ENCODE measurements at regions not wholly inside any gene's neighbourhood (a gene's known extent, or its start where the extent isn't known, plus 50 kb on each side); places are given as distances from the start of the nearest gene placed in this dataset.
"Not testable (repeated sequence)": the region's sequence is repeated elsewhere in the genome, so short reads cannot be mapped to it uniquely, and the experiment has no call there.

DNA sequence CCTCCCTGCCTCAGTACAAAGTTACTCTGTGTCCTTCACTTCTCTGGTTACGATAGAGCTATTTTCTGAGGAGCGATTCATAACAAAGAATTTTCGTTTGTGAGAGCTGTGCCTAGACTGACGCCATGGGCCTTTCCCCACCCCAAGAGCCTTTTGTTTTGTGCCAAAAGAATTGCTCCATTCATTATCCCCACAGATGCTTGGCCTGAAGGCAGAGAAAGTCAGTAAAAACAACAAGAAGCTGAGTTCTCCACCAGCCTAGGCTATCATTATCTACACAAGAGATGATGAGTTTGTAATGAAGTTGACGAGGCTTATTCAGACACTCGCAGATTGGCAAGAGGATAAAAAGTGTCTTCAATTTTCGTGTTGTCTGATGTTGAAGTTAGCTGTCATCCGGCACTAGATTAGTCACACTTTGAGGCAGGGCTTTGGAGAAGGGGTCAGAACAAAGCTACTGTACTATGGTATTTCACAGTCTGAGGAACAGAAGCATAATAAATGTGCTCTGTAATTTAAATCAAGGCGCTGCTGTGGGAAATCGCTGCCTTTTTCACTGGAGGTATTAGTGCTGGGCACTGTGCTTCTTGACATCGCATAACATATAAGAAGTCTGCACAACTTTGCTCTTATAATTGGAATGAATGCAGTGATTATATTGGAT is 278.4 kb upstream of the FIGN start:
- DNase-seq, result peak; percentile 71

DNA sequence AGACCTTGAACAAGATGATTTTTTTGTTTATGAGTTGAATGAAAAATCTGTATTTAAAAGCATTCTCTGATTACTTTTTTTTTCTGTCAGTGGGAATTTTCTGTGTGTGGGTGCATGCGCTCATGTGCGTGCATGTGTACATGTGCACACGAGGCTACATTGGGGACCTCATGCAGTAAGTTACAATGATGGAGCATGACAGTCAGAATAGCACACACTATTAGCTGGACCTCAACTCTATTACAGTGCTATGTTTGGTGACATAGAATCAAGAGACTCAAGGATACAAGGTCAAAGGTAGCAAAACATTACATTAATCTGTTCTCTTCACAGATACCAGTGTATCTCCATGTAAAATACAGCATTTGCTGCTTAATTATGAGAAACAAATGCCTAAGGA is 276.8 kb upstream of the FIGN start:
- peak; percentile 22 for DNase-seq

DNA sequence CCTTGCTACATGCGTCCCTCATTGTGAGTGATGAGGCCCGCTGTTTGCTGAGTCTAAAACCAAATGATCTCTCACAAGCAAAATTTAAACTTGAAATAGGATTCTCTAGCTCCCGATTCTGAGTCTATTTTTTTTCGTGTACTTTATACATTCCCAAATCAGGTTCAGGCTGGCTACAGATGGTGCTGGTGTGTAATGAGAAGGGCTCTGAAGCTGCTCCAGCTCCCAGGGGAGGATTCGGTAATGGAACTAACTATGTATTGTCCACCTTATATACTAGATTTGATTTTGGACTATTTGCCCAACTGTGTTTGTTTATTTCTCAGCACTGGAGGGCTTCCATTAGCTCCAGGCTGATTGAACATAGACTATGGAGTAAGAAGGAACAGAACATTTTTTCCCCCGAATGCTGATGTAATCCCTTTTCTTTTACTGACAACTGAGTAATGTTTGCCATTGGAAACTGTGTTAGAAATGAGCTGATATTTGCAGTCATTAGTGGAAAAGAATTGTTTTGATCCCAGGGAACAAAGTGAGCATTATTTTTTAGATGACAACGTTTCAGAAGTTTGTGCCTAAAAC is 274.0 kb upstream of the FIGN start:
- peak; percentile 12 for DNase-seq

DNA sequence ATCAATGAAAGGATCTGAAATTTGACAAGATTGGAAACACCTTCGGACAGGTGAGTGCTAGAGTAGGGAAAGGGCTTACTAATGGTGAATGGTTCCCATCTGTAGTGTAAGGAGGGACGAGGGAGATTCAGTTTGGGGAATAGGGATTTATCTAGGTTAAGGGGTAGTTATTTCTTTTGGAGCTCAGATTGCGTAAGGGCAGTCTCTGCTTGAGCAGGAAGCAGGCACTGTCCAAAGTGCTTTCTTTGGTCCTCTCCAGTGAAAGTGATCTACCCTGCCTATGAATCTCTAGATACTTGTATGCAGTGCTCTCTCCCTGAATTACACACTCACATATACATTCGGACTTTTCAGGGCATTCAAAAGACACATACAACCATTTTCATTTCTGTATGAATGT is 272.9 kb upstream of the FIGN start:
- DNase-seq, result no peak

DNA sequence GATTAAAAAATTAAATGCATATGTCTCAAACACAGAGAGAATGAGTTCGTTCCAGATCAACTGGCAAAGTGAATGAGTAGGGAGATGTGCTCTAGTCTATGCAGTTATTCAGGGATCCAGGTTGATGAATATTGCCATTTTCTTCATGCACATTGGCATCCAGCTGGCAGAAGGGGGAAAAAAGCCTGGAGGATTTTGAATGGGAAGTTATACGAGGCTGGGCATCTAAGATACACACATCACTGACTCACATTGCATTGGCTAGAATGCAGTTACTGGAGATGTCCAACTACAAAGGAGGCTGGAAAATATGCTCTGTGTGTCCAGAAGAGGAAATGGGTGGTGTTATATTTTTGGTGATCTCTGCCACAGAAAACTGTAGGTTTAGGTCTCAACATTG is 270.9 kb upstream of the FIGN start:
- no peak for DNase-seq

DNA sequence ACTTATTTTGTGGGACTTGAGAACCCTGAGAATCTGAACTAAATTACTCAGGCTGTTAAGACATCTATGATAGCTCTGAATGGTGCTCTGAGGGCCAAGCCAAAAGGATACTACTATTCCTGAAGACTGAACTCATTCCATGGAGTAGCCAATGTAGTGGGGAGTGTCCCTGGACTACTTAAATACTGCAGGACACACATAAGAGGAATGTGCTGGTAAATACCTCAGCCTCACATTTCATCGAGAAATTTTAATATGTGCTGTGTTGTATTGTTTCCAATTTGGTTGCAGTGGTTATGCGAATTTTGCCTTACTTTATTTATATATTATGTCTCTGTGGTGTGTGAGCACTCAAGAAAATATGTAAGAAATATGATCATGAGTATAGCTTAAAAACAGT is 264.4 kb upstream of the FIGN start:
- no peak for DNase-seq

DNA sequence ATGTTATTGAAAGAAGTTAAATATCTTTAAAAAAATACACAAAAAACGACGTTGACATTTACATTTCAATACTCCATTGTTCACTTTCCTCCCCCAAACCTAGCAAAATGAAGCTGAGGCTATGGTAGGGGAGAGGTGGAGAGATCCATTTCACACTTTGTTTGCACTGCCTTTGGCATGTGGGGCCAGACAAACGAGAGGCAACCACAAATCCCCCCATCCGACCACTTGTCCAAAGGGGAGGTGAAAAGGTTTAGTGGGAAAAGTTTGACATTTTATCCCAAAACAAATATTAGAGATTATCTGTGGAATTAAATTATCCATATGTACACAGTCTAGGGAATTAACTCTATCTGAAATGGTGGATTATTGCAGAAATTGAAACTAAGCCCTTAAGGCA is 261.7 kb upstream of the FIGN start:
- DNase-seq, result no peak

DNA sequence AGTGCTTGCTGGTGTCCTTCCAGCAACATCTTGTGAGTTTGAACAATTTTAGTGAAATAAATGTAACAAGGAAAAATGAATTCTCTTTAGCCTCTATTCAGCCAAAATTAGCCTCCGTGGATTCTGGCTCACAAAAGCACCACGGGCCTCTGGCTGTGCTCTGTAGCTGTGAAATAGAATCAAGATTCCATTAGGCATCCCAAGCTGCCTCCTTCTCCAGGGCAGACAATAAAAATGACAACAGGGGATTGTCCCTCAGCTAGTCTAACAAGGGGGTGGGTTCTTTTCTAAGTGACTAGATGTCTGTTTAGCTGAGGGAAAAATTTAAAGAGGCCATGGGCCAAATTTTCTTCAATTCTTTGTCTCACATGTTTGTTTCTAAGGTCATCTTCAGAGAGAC is 254.7 kb upstream of the FIGN start:
- peak; percentile 43 for DNase-seq

DNA sequence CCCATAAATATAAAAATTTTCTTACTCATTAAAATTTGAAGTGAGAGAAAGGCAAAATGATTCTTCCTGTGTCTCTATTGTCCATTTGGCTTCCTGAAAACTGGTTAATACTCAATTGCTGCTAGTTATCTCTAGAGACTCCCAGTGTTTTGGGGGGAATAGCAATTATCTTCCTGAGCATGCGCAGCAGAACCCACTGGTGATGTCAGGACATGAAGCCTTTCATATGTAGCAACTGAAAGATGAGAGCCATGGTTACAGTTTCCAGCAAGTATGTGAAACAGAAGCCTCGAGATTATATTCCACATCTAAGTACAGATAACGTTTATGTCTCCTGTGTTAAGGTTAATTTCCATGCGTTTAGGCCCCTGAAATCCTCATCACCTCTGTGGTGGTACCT is 254.3 kb upstream of the FIGN start:
- no peak for DNase-seq

DNA sequence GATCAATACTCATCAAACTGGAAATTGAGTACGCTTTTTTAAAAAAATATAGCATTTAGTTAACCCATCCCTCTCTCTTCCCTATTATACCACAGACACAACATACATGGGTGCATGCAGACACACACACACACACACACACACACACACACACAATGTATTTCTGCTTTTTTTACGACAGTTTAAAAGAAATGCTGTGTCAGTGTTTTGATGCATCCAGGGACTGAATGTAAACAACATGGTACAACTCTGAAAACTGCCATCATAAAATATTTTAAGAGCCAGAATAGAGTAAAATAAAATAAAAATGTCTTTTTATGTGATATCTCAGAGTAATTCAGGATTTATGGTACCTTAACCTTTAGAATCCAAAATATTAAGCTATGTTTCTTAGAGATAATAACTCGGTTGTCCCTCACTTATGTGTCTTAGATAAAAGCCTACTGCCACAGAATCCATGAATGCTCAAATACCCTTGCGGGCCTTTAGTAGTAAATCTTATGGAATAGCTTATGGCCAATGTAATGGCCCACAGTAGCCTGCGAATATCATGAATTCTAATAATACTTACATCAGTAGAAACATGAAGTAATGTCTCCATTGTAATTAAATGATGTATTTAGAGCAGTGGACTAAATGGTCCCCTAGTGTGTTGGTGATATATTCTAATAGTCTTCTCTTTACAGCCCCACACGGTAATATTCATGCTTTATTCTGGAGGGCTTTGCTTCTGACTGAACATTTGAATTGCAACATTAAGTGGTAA is 251.6 kb upstream of the FIGN start:
- DNase-seq, result no peak

DNA sequence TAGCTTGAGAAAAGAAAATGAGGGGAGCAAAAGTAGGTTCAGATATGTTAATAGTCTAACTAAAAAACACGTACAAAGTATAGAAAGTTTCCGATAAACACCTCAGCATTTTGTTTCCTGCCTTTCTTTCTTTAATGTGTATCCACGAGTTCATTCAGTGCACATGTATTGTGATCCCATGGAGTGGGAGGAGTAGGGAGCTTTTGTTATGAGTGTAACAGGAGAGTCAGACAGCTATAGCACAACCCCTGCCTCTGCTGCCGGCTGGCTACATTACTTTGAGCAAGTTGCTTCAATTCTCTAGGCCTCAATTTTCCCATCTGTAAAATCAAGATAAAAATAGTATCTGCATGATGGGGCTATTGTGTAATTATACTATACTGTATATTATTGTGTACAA is 249.2 kb upstream of the FIGN start:
- DNase-seq, result no peak

DNA sequence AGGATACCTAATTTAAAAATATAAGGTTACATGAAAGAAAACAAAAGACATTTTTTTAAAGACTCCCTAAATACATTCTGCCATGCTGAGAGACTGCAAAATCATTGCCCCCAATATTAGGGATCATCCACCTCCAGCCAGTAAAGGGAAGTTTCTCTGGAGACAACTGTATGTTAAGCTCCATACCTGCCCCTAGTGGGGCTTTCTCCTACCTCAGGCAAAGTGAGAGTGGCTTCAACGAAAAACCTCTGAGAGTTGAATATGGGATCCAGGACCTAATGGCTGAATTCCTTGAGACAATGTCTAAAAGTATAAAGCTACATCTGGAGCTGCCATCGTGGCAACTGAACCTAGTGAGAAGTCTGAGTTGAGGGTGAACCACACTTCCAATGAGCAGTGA is 248.1 kb upstream of the FIGN start:
- no peak for DNase-seq

DNA sequence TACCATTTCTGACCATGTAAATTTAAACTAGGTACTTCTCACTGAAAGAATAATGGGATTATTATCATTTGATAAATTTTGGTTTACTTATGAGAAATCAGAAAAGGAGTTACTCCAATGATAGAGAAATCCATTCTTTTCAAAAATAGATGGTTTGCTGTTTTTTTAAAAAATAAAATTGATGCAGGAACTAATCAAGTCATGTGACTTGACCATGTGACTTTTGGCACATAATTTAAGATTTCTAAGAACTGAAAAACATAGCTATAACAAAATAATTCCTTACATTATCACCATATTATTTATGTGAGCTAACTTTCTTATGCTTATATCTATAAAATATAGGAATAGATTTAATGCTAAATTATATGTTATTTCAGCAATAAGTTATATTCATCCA is 247.1 kb upstream of the FIGN start:
- DNase-seq, result no peak

DNA sequence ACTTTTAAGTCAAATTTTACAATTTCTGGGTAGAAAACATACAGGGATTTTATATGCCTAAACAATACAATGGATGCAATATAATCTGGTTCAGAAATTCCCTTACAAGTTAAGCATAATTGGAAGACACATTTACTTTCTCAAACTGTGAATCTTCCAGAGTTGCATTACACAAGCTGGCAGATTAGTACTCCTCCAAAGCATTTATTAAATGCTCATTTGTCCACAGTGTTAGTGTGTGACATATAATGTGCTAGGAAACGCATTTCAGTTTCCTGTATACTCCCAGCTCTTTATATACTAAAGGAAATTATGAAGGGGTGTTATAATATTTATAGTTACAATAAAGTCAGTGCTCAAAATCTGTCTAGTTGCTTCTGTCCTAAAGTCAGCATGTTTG is 239.0 kb upstream of the FIGN start:
- DNase-seq, result no peak

DNA sequence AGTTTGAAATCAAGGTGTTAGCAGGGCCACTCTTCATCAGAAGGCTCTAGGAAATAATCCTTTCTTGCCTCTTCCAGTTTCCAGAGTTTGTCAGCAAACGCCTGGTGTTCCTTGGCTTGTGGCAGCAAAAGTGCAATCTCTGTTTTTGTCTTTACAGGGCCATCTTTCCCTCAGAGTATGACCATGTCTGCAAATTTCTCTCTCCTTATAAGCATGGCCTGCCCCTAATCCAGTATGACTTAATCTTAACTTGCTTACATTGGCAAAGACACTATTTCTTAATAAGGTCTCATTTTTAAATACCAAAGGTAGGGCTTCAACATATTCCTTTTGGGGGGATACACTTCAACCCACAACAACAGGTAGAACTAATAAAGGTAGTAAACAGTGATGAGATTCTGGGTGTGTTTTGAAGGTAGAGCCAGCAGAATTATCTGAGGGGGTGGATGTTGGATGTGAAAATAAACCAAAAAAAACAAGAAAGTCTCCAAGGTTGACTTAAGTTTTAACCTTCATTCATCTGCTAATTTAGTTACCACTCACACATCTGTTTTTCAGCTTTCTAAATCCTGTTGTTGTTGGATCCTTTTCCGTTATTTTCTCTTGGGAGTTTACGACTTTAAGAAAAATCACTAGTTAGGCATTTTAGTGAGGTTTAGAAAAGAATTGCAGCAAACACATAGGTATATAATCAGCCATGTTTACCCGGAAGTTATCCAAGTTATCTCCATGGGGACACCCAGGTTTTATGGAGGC is 234.4 kb upstream of the FIGN start:
- DNase-seq, result no peak

DNA sequence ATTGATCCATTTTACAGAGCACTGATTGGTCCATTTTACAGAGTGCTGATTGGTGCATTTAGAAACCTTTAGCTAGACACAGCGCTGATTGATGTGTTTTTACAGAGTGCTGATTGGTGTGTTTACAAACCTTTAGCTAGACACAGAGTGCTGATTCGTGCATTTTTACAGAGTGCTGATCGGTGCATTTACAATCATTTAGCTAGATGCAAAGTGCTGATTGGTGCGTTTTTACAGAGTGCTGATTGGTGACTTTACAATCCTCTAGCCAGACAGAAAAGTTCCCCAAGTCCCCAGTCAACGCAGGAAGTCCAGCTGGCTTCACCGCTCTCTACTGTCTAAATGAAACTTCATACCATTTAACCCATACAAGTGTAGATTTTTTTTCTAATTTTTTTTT is 228.5 kb upstream of the FIGN start:
- not testable (repeated sequence) for DNase-seq

DNA sequence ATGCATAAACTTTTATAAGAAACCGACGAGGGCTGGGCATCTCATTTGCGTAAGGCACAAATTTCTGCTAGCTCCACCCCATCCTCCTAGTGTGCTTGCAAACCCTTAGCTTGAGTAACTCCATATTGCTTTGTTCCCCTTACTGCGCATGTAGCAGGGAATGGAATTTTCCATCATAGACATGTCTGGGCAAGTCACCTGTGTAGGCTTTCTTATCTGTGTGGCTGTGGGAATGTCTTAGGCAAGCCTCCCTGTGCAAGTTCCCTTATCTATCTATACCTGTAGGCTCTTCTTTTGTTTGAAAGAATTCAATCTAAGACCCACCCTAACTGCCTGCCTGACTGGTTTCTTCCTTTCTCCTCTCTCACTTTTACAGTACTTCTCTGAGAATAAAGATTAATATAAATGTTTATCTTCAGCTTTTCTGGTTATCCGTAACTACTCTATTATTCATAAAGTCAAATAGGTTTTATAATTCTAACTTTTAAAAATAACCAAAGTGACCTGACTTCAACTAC is 217.6 kb upstream of the FIGN start:
- DNase-seq, result no peak

DNA sequence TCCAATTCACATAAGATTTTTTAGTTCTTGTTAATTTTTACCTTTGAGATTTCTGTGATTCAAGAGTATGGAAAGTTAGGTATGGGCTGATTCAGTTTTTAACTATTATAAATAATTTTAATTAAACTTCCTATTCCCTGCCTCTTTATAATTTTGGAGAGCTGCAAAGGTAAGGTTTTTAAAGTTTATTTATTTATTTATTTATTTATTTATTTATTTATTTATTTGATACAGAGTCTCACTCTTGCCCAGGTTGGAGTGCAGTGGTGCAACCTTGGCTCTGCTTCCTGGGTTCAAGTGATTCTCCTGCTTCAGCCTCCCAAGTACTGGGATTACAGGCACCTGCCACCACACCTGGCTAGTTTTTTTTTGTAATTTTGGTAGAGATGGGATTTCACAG is 215.5 kb upstream of the FIGN start:
- no peak for DNase-seq

DNA sequence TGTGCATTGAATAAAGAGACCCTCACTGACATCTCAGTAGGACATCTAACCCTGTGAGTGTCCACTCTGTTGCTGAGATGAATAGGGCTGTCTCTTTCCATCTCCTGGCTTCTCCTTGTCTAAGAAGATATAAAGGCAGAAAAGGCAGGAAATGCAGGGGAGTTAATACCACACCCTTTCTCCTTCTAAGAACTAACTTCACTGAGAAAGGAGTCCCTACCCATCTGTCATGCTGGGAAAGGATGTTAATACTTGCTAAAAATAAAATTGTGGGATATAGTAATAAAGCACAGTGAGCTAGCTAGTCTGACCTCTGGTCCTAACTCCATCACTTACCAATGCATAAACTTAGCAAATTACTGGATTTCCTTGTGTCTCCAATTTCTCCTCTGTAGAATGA is 213.9 kb upstream of the FIGN start:
- no peak for DNase-seq

DNA sequence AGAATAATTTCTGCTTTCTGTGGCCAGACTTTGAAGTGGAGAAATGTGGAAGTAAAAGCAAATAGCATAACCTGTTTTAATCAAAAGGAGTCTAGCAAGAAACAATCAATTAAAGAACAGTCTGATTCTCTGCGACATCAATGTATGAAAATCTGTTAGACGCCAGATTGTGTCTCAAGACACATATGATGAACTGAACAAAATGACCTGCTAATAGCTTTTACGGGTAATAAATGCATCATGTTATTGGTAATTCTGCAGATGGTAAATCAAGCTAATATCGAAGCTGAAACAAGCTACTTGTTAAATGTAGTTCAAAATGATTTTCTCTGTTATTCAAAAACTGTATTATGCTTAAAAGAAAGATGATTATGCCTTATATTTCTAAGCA is 208.5 kb upstream of the FIGN start:
- no peak for DNase-seq

DNA sequence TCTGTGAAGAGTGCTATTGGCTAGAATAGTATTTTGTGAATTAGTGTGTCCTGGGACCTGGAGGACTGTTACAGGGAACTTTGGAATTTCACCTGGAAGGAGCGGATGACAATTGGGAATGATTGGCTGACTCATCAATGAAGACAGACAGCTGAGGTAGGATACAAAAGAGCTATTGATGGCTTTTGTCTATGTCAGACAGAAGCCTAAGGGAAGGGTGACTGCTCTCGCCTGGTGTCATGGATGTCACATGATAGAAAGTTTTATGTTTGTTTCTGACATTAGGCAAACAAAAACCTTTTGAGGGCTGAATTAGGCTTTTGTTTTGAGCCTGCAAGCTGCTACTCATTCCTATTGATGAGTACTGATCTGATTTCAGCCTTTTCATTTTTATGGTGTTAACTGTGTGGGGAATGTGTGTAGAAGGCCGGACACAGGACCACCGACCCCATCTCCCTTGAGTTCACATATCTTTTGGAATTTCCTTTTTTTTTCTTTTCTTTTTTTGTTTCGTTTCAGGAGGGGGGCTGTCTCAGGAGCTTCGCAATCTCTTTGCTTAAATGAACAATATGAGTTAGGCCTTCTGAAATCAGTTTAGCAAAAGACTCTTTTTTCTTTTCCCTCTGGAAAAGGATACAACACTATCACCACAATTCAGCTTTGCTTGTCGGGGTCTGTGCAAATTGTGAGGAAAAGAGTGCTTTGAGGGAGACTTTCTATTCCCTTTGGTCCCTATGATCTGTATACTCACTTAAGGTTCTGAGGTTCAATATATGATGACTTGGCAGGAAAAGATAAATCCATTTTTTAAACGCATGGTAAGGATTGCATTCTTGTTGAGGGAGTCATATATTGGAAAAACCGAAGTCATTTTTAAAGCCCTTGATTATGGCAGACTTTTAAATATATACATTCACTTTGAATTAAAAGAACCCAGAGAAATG is 207.9 kb upstream of the FIGN start:
- peak; percentile 11 for DNase-seq

DNA sequence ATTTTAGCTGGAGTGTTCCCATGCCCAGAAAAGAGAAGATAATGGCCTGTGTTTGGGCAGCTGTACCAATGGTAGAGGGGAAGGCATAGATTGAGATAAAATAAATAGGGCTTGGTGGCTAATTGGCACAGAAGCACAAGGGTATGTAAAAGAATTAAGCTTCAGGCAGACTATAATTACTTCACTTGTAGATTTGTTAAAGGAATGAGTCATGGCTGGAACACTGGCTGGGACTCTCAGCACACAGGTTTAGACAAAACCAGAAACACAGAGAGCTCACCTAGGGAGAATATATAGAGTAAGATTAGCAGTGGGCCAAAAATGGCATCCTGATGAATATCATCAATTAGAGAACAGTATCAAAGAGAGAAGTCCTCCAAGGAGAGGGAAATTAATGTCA is 198.3 kb upstream of the FIGN start:
- DNase-seq, result no peak

Measured in retina (tissue), 1 donor.